GM12865 (cell line): ENCODE measurements at regions not wholly inside any gene's neighbourhood (a gene's known extent, or its start where the extent isn't known, plus 50 kb on each side); places are given as distances from the start of the nearest gene placed in this dataset.

Source experiments
- DNase-seq: peaks from one replicate; pipeline ENCODE4 v3.0.0; 2010; ENCODE audit warnings: low read depth
- H3K4me3 ChIP-seq: 2 replicates; pipeline ENCODE4 v1.5.1; 2011; ENCODE audit warnings: mild to moderate bottlenecking, low read depth, low read length, control low read depth
- CTCF ChIP-seq: IDR thresholded peaks from 2 replicates; pipeline ENCODE4 v1.5.1; 2011; ENCODE audit warnings: low read length, control low read depth, low read depth, inconsistent platforms; ENCODE audit not compliant: insufficient read depth; ENCODE audit errors: missing control alignments

DNA sequence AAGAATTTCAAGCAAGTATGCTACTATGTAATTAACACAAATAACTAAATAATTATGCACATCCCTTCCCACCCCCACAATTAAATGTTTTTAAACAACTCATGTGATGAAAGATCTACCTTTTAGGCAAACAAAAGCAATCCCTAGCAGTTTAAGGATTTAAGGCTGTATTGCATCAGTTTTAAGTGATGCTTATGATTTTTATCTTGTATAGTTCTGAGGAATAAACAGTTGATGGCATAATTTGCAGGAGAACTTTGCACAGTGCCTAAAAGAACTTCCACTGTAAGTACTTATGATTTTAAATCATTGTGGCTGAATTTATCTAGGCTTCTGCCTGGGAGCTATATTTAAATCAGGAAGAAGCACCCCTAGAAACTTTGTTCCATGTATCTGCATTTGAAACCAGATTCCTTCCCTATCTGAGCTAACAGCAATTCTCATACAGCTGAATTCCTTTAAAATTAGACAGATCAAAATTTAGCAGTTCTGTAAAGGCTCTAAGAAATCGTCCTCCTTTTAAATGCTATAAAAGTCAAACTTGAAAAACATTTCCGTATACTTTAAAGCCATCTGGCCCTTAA is 388.6 kb downstream of the BCAT1 start:
- TF ChIP-seq CTCF = no peak
- no peak for DNase-seq
- no peak overlapping the region for H3K4me3 ChIP-seq

GRCh38 chr12:24557738-24558137 is 391.2 kb downstream of the BCAT1 start:
- H3K4me3 ChIP-seq = no peak overlapping the region
- DNase-seq = no peak
- no peak for TF ChIP-seq CTCF

GRCh38 chr12:24555730-24556129 is 393.2 kb downstream of the BCAT1 start:
- TF ChIP-seq CTCF = no peak
- no peak overlapping the region for H3K4me3 ChIP-seq
- no peak for DNase-seq

GRCh38 chr12:24554612-24555295 is 394.1 kb downstream of the BCAT1 start:
- TF ChIP-seq CTCF = no peak
- no peak overlapping the region for H3K4me3 ChIP-seq
- no peak for DNase-seq

GRCh38 chr12:24553259-24553658 is 395.6 kb downstream of the BCAT1 start:
- H3K4me3 ChIP-seq = no peak overlapping the region
- DNase-seq = peak; percentile 9

GRCh38 chr12:24551163-24551786 is 397.6 kb downstream of the BCAT1 start:
- DNase-seq = no peak
- no peak overlapping the region for H3K4me3 ChIP-seq
- TF ChIP-seq CTCF = no peak

More at GRCh38 chr12:24553259-24553658, 395.6 kb downstream of the BCAT1 start:
- no peak for TF ChIP-seq CTCF
